RWPE2 (cell line): ENCODE measurements at regions not wholly inside any gene's neighbourhood (a gene's known extent, or its start where the extent isn't known, plus 50 kb on each side); places are given as distances from the start of the nearest gene placed in this dataset.

ENCODE experiments used
- ATAC-seq: fragments of 200-7000 bp; cut with Tn5 transposase; 3 replicates; pipeline ENCODE4 v1.9.1; 2021; ENCODE audit warnings: low read depth
- DNase-seq: peaks from one replicate; pipeline ENCODE4 v3.0.0-alpha.2; 2020; ENCODE audit warnings: low spot score
- H3K27ac ChIP-seq: fragments of 450-650 bp; 2 replicates; pipeline ENCODE4 v1.5.1; 2017; ENCODE audit warnings: mild to moderate bottlenecking; ENCODE audit not compliant: poor library complexity, severe bottlenecking
- H3K27me3 ChIP-seq: fragments of 250-450 bp; sonication (Bioruptor Pico); 2 replicates; pipeline ENCODE4 v1.5.1; 2021; ENCODE audit warnings: mild to moderate bottlenecking, moderate library complexity; ENCODE audit not compliant: insufficient read depth, poor library complexity, severe bottlenecking
- H3K36me3 ChIP-seq: fragments of 250-450 bp; sonication (Bioruptor Pico); 2 replicates; pipeline ENCODE4 v1.5.1; 2020; ENCODE audit warnings: low read depth, mild to moderate bottlenecking, moderate library complexity
- H3K4me1 ChIP-seq: fragments of 250-450 bp; sonication (Bioruptor Pico); 2 replicates; pipeline ENCODE4 v1.5.1; 2021; ENCODE audit warnings: mild to moderate bottlenecking, moderate library complexity; ENCODE audit not compliant: insufficient read depth, poor library complexity, severe bottlenecking
- H3K4me3 ChIP-seq: fragments of 250-450 bp; sonication (Bioruptor Pico); 2 replicates; pipeline ENCODE4 v1.5.1; 2021; ENCODE audit warnings: mild to moderate bottlenecking, moderate library complexity; ENCODE audit not compliant: severe bottlenecking
- H3K9me3 ChIP-seq: fragments of 250-450 bp; sonication (Bioruptor Pico); 2 replicates; pipeline ENCODE4 v1.5.1; 2021; ENCODE audit warnings: mild to moderate bottlenecking, moderate library complexity; ENCODE audit not compliant: severe bottlenecking
- CTCF ChIP-seq: fragments of 450-650 bp; IDR thresholded peaks from one replicate; pipeline ENCODE4 v1.5.1; 2017; ENCODE audit warnings: mild to moderate bottlenecking, moderate library complexity; ENCODE audit not compliant: poor library complexity, severe bottlenecking

DNA sequence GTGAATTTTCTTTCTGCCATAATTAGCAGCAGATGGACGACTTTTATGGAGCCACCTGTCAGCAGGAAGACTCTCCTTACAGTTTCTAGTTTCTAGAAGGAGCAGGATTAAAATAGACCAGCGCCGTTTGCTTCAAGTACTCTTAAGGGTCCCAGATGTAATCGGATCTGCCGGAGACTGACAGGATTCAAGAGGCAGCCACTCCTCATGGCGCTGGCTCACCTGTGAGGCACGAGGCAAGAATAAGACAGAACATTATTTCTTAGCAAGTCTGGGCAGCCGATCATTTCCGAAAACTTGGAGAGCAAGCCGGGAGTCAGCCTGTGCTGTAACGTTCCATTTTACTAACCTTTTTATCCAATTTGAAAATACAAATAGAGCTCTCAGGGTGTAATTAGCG is 410.4 kb upstream of the RORA start:
- no peak for TF ChIP-seq CTCF
- Histone ChIP-seq H3K9me3 (no peaks in the 10 kb centered on the region), H3K36me3 (no peaks in the 10 kb centered on the region), H3K4me3 (no peak overlapping the region), H3K27me3 (peaks cover 21% of the 10 kb centered on the region), H3K27ac (no peak overlapping the region), H3K4me1 (no peaks in the 10 kb centered on the region)
- DNase-seq (no peak), ATAC-seq (no peak)

GRCh38 chr15:61634837-61635236 is 405.7 kb upstream of the RORA start:
- Histone ChIP-seq H3K9me3 (no peaks in the 10 kb centered on the region), H3K4me1 (no peaks in the 10 kb centered on the region), H3K27me3 (peaks cover 62% of the 10 kb centered on the region), H3K4me3 (no peak overlapping the region), H3K36me3 (no peaks in the 10 kb centered on the region), H3K27ac (no peak overlapping the region)
- TF ChIP-seq CTCF: no peak
- no peak for DNase-seq
- ATAC-seq: no peak

DNA sequence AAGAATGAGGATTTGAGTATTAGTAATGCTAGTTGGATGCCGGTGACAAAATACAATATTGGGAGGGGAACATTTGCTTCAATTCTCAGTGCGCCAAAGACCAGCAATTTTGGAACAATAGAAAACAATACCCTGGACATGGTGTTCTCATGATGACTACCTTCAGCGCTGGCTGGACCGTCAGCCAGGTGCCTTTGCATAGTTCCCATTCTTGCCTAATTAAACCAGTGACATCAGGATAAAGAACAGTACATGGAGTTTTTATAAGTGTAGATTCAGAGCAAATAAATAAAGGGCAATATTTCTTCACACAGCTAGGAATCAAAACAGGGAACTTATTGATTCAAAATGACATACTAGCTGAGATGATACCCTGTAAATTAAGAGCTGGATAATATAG is 404.8 kb upstream of the RORA start:
- Histone ChIP-seq H3K27ac (no peak overlapping the region), H3K9me3 (no peaks in the 10 kb centered on the region), H3K4me3 (no peak overlapping the region), H3K27me3 (peaks cover 60% of the 10 kb centered on the region), H3K36me3 (no peaks in the 10 kb centered on the region), H3K4me1 (no peaks in the 10 kb centered on the region)
- DNase-seq (no peak), ATAC-seq (no peak)
- TF ChIP-seq CTCF: no peak

DNA sequence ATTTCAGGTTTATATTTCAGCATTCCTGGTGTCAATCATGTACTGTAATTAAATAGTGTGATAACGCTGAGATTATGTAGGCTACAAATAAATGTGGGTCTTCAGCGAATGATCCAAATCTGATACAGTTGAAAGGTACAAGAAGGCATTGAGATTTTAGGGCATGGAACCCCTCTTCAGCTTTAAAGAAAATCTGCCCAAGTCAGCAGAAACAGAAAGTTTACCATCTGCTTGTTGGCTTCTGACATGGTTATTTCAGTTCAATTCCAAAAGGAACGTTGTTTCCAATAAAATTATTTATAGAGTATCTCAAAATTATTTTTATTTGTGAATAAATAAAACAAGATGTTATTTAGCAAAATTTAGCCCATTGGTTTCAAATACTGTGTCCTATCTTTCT is 400.2 kb upstream of the RORA start:
- Histone ChIP-seq H3K9me3 (no peaks in the 10 kb centered on the region), H3K4me3 (no peak overlapping the region), H3K4me1 (no peaks in the 10 kb centered on the region), H3K27me3 (peaks cover 73% of the 10 kb centered on the region), H3K36me3 (no peaks in the 10 kb centered on the region), H3K27ac (no peak overlapping the region)
- ATAC-seq (no peak), DNase-seq (no peak)
- TF ChIP-seq CTCF: no peak

DNA sequence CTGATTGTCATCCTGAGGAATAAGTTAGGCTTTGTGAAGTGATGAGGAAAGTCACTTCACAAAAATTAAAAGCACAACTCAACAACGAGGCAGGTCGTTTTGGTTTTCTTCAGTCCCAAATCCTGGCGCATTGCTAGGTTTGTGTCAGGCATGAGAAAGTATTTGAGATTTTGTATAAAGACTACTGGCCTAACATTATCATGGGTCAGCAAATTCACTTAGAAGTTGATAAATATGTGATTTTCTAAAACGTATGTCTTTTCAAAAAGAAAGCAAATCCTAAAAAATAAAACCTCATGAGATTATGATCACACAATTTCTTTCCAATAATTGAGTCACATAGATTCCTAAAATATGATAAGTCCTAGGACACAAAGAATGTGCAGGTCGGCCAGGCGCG is 395.8 kb upstream of the RORA start:
- Histone ChIP-seq H3K4me3 (no peak overlapping the region), H3K4me1 (no peaks in the 10 kb centered on the region), H3K27me3 (peaks cover 38% of the 10 kb centered on the region), H3K27ac (no peak overlapping the region), H3K9me3 (no peaks in the 10 kb centered on the region), H3K36me3 (no peaks in the 10 kb centered on the region)
- DNase-seq: no peak
- no peak for ATAC-seq
- no peak for TF ChIP-seq CTCF
